ENCODE measurements at regions not wholly inside any gene's neighbourhood (a gene's known extent, or its start where the extent isn't known, plus 50 kb on each side); places are given as distances from the start of the nearest gene placed in this dataset.
A peak's percentile ranks its signal among the peaks of the same experiment; 100 is the strongest.

- Histone ChIP-seq H3K4me2 (ENCODE audit: low read length) (peak overlapping the region; percentile 57), H3F3A (ENCODE audit: control insufficient read depth, insufficient read depth) (peaks cover 18% of the 10 kb centered on the region), H4K20me1 (ENCODE audit: control insufficient read depth, insufficient read depth, low read depth, low read length) (no peaks in the 10 kb centered on the region), H3K4me1 (ENCODE audit: control insufficient read depth, low read length) (peaks cover 60% of the 10 kb centered on the region), H3K4me3 (ENCODE audit: low read length) (peak overlapping the region; percentile 38), H3K36me3 (ENCODE audit: control insufficient read depth, low read length) (peaks cover 10% of the 10 kb centered on the region), H3K27me3 (ENCODE audit: control insufficient read depth, low read length) (no peaks in the 10 kb centered on the region), H3K27ac (ENCODE audit: low read depth, low read length) (peak overlapping the region; percentile 72), H3K9me3 (ENCODE audit: control insufficient read depth, insufficient read depth, low read length) (peaks cover 12% of the 10 kb centered on the region), H3K79me2 (ENCODE audit: control insufficient read depth, low read length) (no peaks in the 10 kb centered on the region), H3K9me2 (replicated peaks; ENCODE audit: control insufficient read depth, low read length) (no peaks in the 10 kb centered on the region)
- no peak for TF ChIP-seq CTCF (IDR thresholded peaks at IDR 0.05; ENCODE audit: low read depth, low read length, poor library complexity, severe bottlenecking)
- no peak for TF ChIP-seq EZH2phosphoT487 (IDR thresholded peaks at IDR 0.05; ENCODE audit: borderline replicate concordance, low read length)
Measured at GRCh38 chr10:6305401-6306321, 102.9 kb downstream of the PFKFB3 start.

DNA sequence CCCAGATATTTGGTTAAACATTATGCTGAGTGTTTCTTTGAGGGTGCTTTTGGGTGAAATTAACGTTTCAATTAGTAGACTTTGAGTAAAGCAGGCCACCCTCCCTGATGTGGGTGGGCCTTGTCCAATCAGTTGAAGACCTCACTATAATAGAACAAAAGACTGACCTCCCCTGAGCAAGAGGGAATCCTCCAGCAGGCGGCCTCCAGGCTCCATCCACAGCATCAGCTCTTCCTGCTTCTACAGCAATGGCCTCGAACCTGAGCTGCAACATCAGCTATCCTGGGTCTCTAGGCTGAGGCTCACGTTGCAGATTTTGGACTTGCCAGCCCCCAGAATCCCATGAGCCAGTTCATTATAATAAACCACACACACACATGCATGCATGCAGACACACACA, 104.2 kb downstream of the PFKFB3 start:
- Histone ChIP-seq H3K4me2 (ENCODE audit: low read length) (no peak overlapping the region), H3K79me2 (ENCODE audit: control insufficient read depth, low read length) (no peaks in the 10 kb centered on the region), H3K9me2 (replicated peaks; ENCODE audit: control insufficient read depth, low read length) (no peaks in the 10 kb centered on the region), H3K36me3 (ENCODE audit: control insufficient read depth, low read length) (peaks cover 10% of the 10 kb centered on the region), H3K27ac (ENCODE audit: low read depth, low read length) (no peak overlapping the region), H3K9me3 (ENCODE audit: control insufficient read depth, insufficient read depth, low read length) (peaks cover 12% of the 10 kb centered on the region), H3K4me1 (ENCODE audit: control insufficient read depth, low read length) (peaks cover 47% of the 10 kb centered on the region), H3K4me3 (ENCODE audit: low read length) (0 out of 2 replicates have a peak overlapping the region, but pooled peaks have one; percentile 2), H3K27me3 (ENCODE audit: control insufficient read depth, low read length) (no peaks in the 10 kb centered on the region), H4K20me1 (ENCODE audit: control insufficient read depth, insufficient read depth, low read depth, low read length) (no peaks in the 10 kb centered on the region), H3F3A (ENCODE audit: control insufficient read depth, insufficient read depth) (peaks cover 7% of the 10 kb centered on the region; the same call in 1 of the 2 replicates)
- TF ChIP-seq EZH2phosphoT487 (IDR thresholded peaks at IDR 0.05; ENCODE audit: borderline replicate concordance, low read length): no peak
- TF ChIP-seq CTCF (IDR thresholded peaks at IDR 0.05; ENCODE audit: low read depth, low read length, poor library complexity, severe bottlenecking): no peak

DNA sequence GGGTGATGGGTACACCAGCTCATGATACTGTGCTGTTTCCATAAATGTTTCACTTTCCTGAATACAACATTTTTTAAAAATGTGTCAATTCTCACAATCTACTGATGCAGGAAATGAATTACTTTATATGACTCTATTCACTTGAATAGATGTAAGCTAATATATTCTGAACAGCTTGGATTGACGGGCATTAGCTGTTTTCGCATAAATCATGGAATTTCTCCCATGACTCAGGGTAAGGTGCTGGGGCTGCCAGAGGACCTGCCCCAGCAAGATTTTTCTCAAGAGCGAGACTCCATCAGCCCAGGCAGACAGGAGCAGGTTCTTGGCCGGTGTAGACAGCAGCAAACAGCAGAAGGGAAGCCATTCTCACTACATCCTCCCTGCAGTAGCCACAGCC, 107.1 kb downstream of the PFKFB3 start:
- H3K4me2 ChIP-seq (ENCODE audit: low read length): no peak overlapping the region
- H3K36me3 ChIP-seq (ENCODE audit: control insufficient read depth, low read length): peaks cover 10% of the 10 kb centered on the region
- H3K27ac ChIP-seq (ENCODE audit: low read depth, low read length): no peak overlapping the region
- no peaks in the 10 kb centered on the region for H3K79me2 ChIP-seq (ENCODE audit: control insufficient read depth, low read length)
- peaks cover 7% of the 10 kb centered on the region; the same call in 1 of the 2 replicates for H3F3A ChIP-seq (ENCODE audit: control insufficient read depth, insufficient read depth)
- no peaks in the 10 kb centered on the region for H3K27me3 ChIP-seq (ENCODE audit: control insufficient read depth, low read length)
- H4K20me1 ChIP-seq (ENCODE audit: control insufficient read depth, insufficient read depth, low read depth, low read length): no peaks in the 10 kb centered on the region
- TF ChIP-seq CTCF (IDR thresholded peaks at IDR 0.05; ENCODE audit: low read depth, low read length, poor library complexity, severe bottlenecking) (no peak), EZH2phosphoT487 (IDR thresholded peaks at IDR 0.05; ENCODE audit: borderline replicate concordance, low read length) (no peak)
- no peaks in the 10 kb centered on the region for H3K9me2 ChIP-seq (replicated peaks; ENCODE audit: control insufficient read depth, low read length)
- H3K4me3 ChIP-seq (ENCODE audit: low read length): no peak overlapping the region
- peaks cover 12% of the 10 kb centered on the region for H3K9me3 ChIP-seq (ENCODE audit: control insufficient read depth, insufficient read depth, low read length)
- H3K4me1 ChIP-seq (ENCODE audit: control insufficient read depth, low read length): peaks cover 41% of the 10 kb centered on the region
